WTC11 (cell line): ENCODE measurements at regions not wholly inside any gene's neighbourhood (a gene's known extent, or its start where the extent isn't known, plus 50 kb on each side); places are given as distances from the start of the nearest gene placed in this dataset.

Experiments used
- ATAC-seq: fragments of 200-7000 bp; cut with Tn5 transposase; 2 replicates; pipeline ENCODE4 v1.10.0; 2021; ENCODE audit warnings: mild to moderate bottlenecking, moderate library complexity
- CTCF ChIA-PET: fragments of 300-600 bp; sonication (Branson Sonifier 250); formaldehyde crosslinking; loops from one replicate; lab custom pipeline; 2021; ENCODE audit warnings: antibody characterized with exemption; lab: Charles Lee
- POLR2A ChIA-PET: fragments of 350-600 bp; sonication (Branson Sonifier 250); formaldehyde crosslinking; loops from one replicate; lab custom pipeline; 2021; ENCODE audit warnings: antibody characterized with exemption; lab: Charles Lee
- DNase-seq: peaks from one replicate; pipeline ENCODE4 v3.0.0; 2021; ENCODE audit warnings: low spot score
- H3K27ac Mint-ChIP-seq: 2 replicates; pipeline ENCODE4 v1.8.0; 2021; ENCODE audit warnings: mixed read lengths
- H3K27me3 Mint-ChIP-seq: 2 replicates; pipeline ENCODE4 v1.8.0; 2021; ENCODE audit warnings: low read depth, mild to moderate bottlenecking, moderate library complexity, mixed read lengths
- H3K36me3 Mint-ChIP-seq: 2 replicates; pipeline ENCODE4 v1.8.0; 2021; ENCODE audit warnings: mixed read lengths
- H3K4me1 Mint-ChIP-seq: 2 replicates; pipeline ENCODE4 v1.8.0; 2022; ENCODE audit warnings: mixed read lengths
- H3K4me3 Mint-ChIP-seq: 2 replicates; pipeline ENCODE4 v1.8.0; 2021; ENCODE audit warnings: mild to moderate bottlenecking, moderate library complexity, mixed read lengths
- H3K9me3 Mint-ChIP-seq: 2 replicates; pipeline ENCODE4 v1.8.0; 2021; ENCODE audit warnings: mixed read lengths
- AR ChIP-seq: fragments of 250-450 bp; sonication (Bioruptor Pico); IDR thresholded peaks from 2 replicates; pipeline ENCODE4 v1.9.0; 2021; ENCODE audit warnings: mild to moderate bottlenecking
- ATF1 ChIP-seq: sonication (generic); formaldehyde crosslinking; IDR thresholded peaks from 2 replicates; pipeline ENCODE4 v1.8.1; 2023; ENCODE audit warnings: mild to moderate bottlenecking, moderate library complexity, missing genetic modification reagents
- ATF2 ChIP-seq: sonication (generic); formaldehyde crosslinking; IDR thresholded peaks from 2 replicates; pipeline ENCODE4 v1.8.1; 2022; ENCODE audit warnings: low read depth, missing genetic modification reagents, borderline replicate concordance
- CDX4 ChIP-seq: fragments of 250-450 bp; sonication (Bioruptor Pico); IDR thresholded peaks from 2 replicates; pipeline ENCODE4 v1.9.0; 2021; ENCODE audit warnings: moderate library complexity, mild to moderate bottlenecking, inconsistent platforms, borderline replicate concordance
- CREB1 ChIP-seq: sonication (generic); formaldehyde crosslinking; IDR thresholded peaks from 2 replicates; pipeline ENCODE4 v1.8.0; 2023; ENCODE audit warnings: mild to moderate bottlenecking, missing genetic modification reagents
- ELF4 ChIP-seq: sonication (generic); formaldehyde crosslinking; IDR thresholded peaks from 2 replicates; pipeline ENCODE4 v1.8.1; 2022; ENCODE audit warnings: low read depth, mild to moderate bottlenecking, moderate library complexity, missing genetic modification reagents
- ERG ChIP-seq: fragments of 250-450 bp; sonication (Bioruptor Pico); IDR thresholded peaks from 2 replicates; pipeline ENCODE4 v1.8.0; 2021; ENCODE audit warnings: mild to moderate bottlenecking
- FOXP4 ChIP-seq: sonication (generic); formaldehyde crosslinking; IDR thresholded peaks from 2 replicates; pipeline ENCODE4 v1.8.0; 2022; ENCODE audit warnings: mild to moderate bottlenecking, missing genetic modification reagents
- GRHL2 ChIP-seq: fragments of 250-450 bp; sonication (Bioruptor Pico); IDR thresholded peaks from 2 replicates; pipeline ENCODE4 v1.8.0; 2022; ENCODE audit warnings: mild to moderate bottlenecking, moderate library complexity; ENCODE audit not compliant: insufficient replicate concordance, severe bottlenecking
- KAT7 ChIP-seq: sonication (generic); formaldehyde crosslinking; IDR thresholded peaks from 2 replicates; pipeline ENCODE4 v1.8.1; 2023; ENCODE audit warnings: missing genetic modification reagents, mild to moderate bottlenecking, borderline replicate concordance
- NFE2L1 ChIP-seq: sonication (generic); formaldehyde crosslinking; IDR thresholded peaks from 2 replicates; pipeline ENCODE4 v1.8.1; 2023; ENCODE audit warnings: missing genetic modification reagents
- NR1H2 ChIP-seq: sonication (generic); formaldehyde crosslinking; IDR thresholded peaks from 2 replicates; pipeline ENCODE4 v1.9.0; 2021; ENCODE audit warnings: mild to moderate bottlenecking, moderate library complexity, missing genetic modification reagents
- NR2C2 ChIP-seq: sonication (generic); formaldehyde crosslinking; IDR thresholded peaks from 2 replicates; pipeline ENCODE4 v1.8.0; 2022; ENCODE audit warnings: mild to moderate bottlenecking, missing genetic modification reagents
- SMAD4 ChIP-seq: sonication (generic); formaldehyde crosslinking; IDR thresholded peaks from 2 replicates; pipeline ENCODE4 v1.8.0; 2022; ENCODE audit warnings: mild to moderate bottlenecking, missing genetic modification reagents
- SP1 ChIP-seq: sonication (generic); formaldehyde crosslinking; conservative IDR thresholded peaks from 2 replicates; pipeline ENCODE4 v1.8.1; 2022; ENCODE audit warnings: missing genetic modification reagents
- TCF7 ChIP-seq: sonication (generic); formaldehyde crosslinking; IDR thresholded peaks from 2 replicates; pipeline ENCODE4 v1.8.0; 2022; ENCODE audit warnings: mild to moderate bottlenecking, low read depth, missing genetic modification reagents, moderate library complexity
- TEAD1 ChIP-seq: sonication (generic); formaldehyde crosslinking; IDR thresholded peaks from 2 replicates; pipeline ENCODE4 v1.8.0; 2022; ENCODE audit warnings: mild to moderate bottlenecking, missing genetic modification reagents
- ZBTB21 ChIP-seq: sonication (generic); formaldehyde crosslinking; IDR thresholded peaks from 2 replicates; pipeline ENCODE4 v1.8.1; 2023; ENCODE audit warnings: mild to moderate bottlenecking, missing genetic modification reagents, borderline replicate concordance
- ZNF121 ChIP-seq: sonication (generic); formaldehyde crosslinking; IDR thresholded peaks from 2 replicates; pipeline ENCODE4 v1.8.0; 2023; ENCODE audit warnings: missing genetic modification reagents
- ZNF138 ChIP-seq: sonication (generic); formaldehyde crosslinking; conservative IDR thresholded peaks from 2 replicates; pipeline ENCODE4 v1.8.1; 2022; ENCODE audit warnings: mild to moderate bottlenecking, moderate library complexity, missing genetic modification reagents
- ZNF512 ChIP-seq: sonication (generic); formaldehyde crosslinking; IDR thresholded peaks from 2 replicates; pipeline ENCODE4 v1.8.1; 2022; ENCODE audit warnings: missing genetic modification reagents, borderline replicate concordance
- ZSCAN18 ChIP-seq: fragments of 250-450 bp; sonication (Bioruptor Pico); IDR thresholded peaks from 2 replicates; pipeline ENCODE4 v2.1.2; 2022; ENCODE audit warnings: mild to moderate bottlenecking, moderate library complexity

GRCh38 chr9:32255026-32255425 lies 129.4 kb upstream of the ACO1 start:
- peaks cover 23% of the 10 kb centered on the region for H3K9me3 Mint-ChIP-seq
- H3K27ac Mint-ChIP-seq: no peak overlapping the region
- no peaks in the 10 kb centered on the region for H3K27me3 Mint-ChIP-seq
- no peaks in the 10 kb centered on the region for H3K4me1 Mint-ChIP-seq
- no peak for ATAC-seq
- no peak for TF ChIP-seq CDX4 (CRISPR knock-in tag)
- TF ChIP-seq AR: no peak
- no peak for TF ChIP-seq CREB1 (CRISPR knock-in tag)
- TF ChIP-seq FOXP4 (CRISPR knock-in tag): no peak
- no peak for TF ChIP-seq TCF7
- no peak for TF ChIP-seq ELF4 (CRISPR knock-in tag)
- TF ChIP-seq KAT7 (CRISPR knock-in tag): no peak
- TF ChIP-seq ZSCAN18: no peak
- no peak for DNase-seq
- peaks cover 11% of the 10 kb centered on the region for H3K36me3 Mint-ChIP-seq
- ChIA-PET CTCF (no interaction called here), POLR2A (no interaction called here)
- H3K4me3 Mint-ChIP-seq: no peak overlapping the region

GRCh38 chr9:32258482-32258881 lies 126.0 kb upstream of the ACO1 start:
- Mint-ChIP-seq H3K36me3 (peaks cover 7% of the 10 kb centered on the region), H3K4me3 (no peak overlapping the region), H3K27ac (no peak overlapping the region), H3K9me3 (peaks cover 38% of the 10 kb centered on the region), H3K4me1 (no peaks in the 10 kb centered on the region), H3K27me3 (no peaks in the 10 kb centered on the region; the same call in 1 of the 2 replicates)
- CTCF ChIA-PET: no interaction called here
- no peak for DNase-seq
- POLR2A ChIA-PET: no interaction called here
- no peak for ATAC-seq
- TF ChIP-seq ATF1 (CRISPR knock-in tag): no peak
- TF ChIP-seq NR1H2: no peak
- TF ChIP-seq NFE2L1 (CRISPR knock-in tag): no peak
- TF ChIP-seq ERG (CRISPR knock-in tag): no peak
- TF ChIP-seq ZNF512: no peak
- TF ChIP-seq ZNF121: no peak
- TF ChIP-seq ZBTB21: no peak
- no peak for TF ChIP-seq ZNF138 (CRISPR knock-in tag)
- TF ChIP-seq ATF2 (CRISPR knock-in tag): no peak
- no peak for TF ChIP-seq FOXP4 (CRISPR knock-in tag)
- TF ChIP-seq SMAD4: no peak
- no peak for TF ChIP-seq CDX4 (CRISPR knock-in tag)
- no peak for TF ChIP-seq SP1 (CRISPR knock-in tag)
- TF ChIP-seq TEAD1 (CRISPR knock-in tag): no peak
- TF ChIP-seq NR2C2 (CRISPR knock-in tag): no peak
- no peak for TF ChIP-seq GRHL2 (CRISPR knock-in tag)
